C4-2B (cell line): ENCODE measurements at regions not wholly inside any gene's neighbourhood (a gene's known extent, or its start where the extent isn't known, plus 50 kb on each side); places are given as distances from the start of the nearest gene placed in this dataset.

Source experiments
- ZFX ChIP-seq: fragments of 450-650 bp; IDR thresholded peaks from 2 replicates; pipeline ENCODE4 v1.6.1; 2017
- TF ChIP-seq, protein P1 (sequence below): fragments of 450-650 bp; conservative IDR thresholded peaks from 2 replicates; pipeline ENCODE4 v1.5.1; 2017; ENCODE audit warnings: mild to moderate bottlenecking

DNA sequence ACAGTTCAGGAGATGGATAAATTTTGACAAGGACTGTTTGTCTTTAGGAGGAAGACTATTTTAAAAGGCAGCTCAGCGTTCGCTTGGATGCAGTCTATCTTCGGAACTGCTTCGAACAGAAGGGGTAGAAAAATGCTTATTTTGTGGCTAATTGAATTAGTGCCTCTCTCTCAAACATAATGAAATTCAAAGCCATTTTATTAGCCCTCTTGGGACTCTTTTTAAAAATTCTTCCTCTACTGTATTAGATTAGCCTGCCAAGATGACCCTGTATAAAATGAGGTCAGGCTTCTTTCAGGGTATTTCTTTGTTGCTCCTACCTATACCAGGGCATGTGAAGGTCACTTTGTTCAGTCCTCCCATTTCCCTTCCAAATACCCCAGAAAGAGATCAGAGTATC is 379.2 kb upstream of the NFE2L3 start:
- TF ChIP-seq, protein P1, sequence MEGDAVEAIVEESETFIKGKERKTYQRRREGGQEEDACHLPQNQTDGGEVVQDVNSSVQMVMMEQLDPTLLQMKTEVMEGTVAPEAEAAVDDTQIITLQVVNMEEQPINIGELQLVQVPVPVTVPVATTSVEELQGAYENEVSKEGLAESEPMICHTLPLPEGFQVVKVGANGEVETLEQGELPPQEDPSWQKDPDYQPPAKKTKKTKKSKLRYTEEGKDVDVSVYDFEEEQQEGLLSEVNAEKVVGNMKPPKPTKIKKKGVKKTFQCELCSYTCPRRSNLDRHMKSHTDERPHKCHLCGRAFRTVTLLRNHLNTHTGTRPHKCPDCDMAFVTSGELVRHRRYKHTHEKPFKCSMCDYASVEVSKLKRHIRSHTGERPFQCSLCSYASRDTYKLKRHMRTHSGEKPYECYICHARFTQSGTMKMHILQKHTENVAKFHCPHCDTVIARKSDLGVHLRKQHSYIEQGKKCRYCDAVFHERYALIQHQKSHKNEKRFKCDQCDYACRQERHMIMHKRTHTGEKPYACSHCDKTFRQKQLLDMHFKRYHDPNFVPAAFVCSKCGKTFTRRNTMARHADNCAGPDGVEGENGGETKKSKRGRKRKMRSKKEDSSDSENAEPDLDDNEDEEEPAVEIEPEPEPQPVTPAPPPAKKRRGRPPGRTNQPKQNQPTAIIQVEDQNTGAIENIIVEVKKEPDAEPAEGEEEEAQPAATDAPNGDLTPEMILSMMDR = no peak
- no peak for TF ChIP-seq ZFX
